ENCODE measurements at regions not wholly inside any gene's neighbourhood (a gene's known extent, or its start where the extent isn't known, plus 50 kb on each side); places are given as distances from the start of the nearest gene placed in this dataset.

DNA sequence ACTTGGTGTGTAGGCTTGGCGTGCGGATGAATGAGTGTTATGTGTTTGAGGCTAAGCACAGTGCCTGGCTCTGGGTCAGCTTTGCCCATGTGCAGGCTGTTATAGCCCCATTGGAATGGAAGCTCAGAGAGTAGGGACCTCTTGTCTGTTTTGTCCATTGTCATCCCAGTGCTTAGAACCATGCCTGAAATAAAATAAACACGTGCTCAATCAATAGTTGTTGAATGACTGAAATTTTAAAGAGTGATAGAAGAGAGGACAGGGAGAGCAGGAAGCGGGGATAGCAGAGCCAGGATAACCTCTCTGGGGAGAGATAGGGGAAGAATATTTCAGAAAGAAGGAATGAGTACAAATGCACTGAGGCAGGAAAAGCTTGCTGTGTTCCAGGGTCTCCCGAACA, 263.9 kb downstream of the HIVEP2 start:
- no peak for DNase-seq (ENCODE audit: low read depth, low spot score)

DNA sequence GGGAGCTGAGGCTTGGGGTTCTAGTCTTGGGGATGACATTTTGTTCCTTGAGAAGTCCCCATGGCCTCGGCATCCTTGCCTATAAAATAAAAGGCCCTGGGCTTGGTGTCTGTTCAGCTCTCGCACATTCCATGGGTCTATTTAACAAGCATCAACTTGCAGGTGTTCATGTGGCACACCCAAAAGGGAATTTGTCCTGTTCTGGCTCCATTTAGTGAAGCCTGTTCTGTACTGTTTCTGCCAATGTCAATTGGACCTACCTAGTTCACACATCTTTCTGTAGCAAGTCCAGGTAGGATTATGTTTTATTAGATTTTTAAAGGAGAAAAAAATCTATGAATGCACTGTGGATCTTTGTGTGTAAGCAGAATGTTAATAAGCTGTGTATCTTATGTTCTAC, 262.0 kb downstream of the HIVEP2 start:
- no peak for DNase-seq (ENCODE audit: low read depth, low spot score)

DNA sequence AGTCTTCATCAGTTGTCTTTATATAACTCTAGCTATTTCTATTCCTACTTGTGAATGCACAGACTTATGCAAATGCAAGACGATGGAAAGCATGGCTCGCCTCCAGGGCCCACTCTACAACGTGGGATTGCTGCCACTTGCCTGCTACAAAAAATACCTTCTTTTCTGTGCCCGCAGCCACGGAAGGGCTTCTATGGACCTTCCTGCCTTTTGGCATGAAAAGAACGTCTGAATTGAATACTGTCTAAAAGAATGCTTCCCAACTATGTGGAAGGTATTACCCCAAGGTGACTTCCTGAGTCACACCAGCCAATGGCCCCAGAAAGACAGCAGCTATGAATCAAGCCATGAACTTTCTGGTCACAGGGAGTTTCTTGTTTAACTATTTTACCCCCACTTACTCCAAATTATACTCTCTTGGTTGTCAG, 261.2 kb downstream of the HIVEP2 start:
- DNase-seq (ENCODE audit: low read depth, low spot score), result peak; percentile 83

DNA sequence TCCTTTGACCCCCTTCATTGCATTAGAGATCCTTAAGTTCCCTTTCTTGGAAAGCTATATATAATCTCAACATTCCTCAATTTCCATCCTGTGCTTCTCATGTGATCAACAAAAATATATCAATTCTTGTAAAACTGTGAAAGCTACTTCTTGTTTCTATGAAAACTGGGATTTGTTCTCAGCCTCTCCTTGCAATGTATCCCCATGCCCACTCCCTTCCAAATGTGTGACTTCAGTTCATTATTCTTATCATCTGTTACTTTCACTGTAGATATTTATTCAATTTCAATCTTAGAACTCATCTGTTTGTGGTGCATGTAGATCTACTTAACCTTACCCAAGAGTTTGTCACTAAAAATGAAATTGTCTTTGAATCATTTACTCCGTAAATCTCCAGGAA, 260.6 kb downstream of the HIVEP2 start:
- no peak for DNase-seq (ENCODE audit: low read depth, low spot score)

DNA sequence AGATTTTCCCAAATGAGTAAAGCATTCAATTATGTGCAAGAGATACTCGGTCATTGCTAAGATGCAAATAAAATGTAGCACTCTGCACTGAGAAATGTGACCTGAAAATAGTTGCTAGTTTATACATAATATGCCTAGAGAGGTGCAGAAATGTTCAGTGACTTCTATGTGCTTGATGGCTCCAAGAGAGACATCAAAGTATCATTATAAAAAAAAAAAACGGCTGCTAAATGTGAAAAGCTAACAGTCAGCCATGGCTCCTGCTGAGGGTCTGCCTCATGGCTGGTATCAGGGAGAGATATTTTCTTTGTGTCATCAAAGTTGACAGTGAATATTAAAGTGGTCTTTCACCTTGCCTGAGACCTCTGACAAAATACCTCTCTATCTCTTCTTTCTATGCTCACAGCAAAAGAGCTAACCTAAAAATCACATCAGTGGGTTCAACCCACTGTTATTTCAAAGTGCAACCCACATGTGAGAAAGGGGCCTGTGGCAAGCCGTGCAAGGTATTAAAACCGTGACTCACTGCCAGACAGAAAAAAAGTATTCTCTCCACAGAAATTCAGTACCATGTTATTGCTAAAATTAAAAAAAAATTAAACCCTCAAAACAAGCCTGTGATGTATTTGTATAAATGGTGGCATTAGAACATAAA, 259.0 kb downstream of the HIVEP2 start:
- DNase-seq (ENCODE audit: low read depth, low spot score), result no peak

DNA sequence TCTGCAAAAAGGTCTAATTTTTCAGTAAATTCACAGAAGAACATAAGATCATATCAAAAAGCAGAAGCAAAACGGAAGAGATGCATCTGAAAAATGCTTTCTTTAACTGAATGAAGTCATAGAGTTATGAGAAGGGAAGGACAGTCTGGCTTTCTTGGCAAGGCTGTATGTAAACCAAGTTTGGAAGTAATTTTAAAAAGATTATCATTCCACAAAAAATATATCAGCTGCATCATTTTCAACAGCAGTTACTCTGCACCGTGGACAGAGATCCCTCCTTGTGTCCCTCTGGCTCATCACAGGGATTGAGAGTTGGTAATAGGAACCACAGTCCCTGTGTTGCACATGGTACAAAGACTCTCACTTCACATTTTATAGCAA, 258.5 kb downstream of the HIVEP2 start:
- DNase-seq (ENCODE audit: low read depth, low spot score), result no peak

DNA sequence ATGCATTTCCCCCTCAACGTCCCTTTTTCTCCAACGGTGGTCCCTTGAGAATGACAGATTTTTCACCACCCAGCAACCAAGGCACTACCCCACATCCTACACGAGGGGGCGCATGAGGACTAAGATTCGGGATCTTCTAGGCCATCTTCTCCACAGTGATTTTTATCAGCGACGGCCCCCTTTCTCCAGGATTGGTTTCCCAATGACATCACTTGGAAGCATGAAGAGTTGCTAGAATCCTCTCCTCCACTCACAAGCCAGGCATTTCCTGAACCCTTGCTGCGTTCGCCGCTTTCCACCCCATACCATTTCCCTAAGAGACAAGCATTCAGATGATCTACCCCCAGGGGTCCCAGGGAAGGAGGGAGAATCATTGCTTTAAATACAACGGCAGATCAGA, 252.0 kb downstream of the HIVEP2 start:
- DNase-seq (ENCODE audit: low read depth, low spot score), result peak; percentile 92

DNA sequence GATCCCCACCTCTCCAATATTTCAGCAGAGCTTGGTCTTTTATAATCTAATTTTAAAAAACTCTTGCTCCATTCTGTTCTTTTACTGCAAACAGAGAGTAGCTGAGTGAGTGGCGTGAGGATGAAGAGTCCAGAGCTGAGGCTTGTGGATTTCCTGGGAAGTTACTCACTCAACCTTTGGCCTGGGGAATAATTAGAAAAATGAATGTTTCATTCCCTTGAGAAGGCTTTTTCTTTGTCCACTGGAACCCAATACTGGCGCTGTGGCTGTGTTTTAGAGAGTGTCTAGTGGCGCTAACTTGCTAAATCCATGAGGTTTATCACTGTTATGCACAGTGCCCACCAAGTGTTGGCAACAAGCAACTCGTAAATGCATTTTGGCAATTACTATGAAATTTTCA, 251.5 kb downstream of the HIVEP2 start:
- DNase-seq (ENCODE audit: low read depth, low spot score), result peak; percentile 37

DNA sequence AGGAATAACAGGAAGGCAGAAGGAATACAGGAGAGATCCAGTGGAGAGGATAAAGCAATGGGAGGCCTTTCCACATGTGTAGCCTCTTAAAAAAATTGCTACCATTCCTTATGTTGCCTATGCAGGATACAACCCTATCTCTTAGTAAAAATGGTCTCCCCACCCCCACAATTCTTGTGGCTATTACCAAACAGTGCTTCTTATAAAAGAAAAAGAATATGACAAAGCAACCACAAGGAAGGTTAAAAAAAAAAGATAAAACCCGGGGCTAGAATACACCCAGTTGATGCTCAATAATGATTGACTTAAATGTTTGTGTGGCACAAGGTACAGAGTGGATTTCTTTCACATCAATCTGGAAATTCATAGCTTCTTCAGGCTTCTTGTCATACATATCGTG, 250.9 kb downstream of the HIVEP2 start:
- DNase-seq (ENCODE audit: low read depth, low spot score), result peak; percentile 20

DNA sequence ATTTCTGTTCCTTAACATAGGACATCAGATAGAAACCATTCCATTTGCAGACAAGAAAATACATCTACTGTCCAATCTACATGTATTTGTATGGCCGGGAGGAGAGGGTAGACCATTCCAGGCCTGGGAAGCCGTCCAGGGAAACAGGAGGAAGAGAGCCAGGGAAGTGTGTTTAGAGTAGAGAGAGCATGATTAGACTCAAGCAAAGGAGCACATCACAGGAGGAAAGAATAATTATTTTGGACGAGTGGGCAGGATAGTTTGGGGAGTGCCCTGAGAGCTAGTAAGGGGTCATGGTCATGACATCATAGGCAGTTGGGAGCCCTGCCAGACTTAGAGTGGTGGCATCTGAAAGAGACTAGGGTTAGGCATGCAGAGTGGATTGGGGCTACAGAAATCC, 250.0 kb downstream of the HIVEP2 start:
- peak; percentile 48 for DNase-seq (ENCODE audit: low read depth, low spot score)

DNA sequence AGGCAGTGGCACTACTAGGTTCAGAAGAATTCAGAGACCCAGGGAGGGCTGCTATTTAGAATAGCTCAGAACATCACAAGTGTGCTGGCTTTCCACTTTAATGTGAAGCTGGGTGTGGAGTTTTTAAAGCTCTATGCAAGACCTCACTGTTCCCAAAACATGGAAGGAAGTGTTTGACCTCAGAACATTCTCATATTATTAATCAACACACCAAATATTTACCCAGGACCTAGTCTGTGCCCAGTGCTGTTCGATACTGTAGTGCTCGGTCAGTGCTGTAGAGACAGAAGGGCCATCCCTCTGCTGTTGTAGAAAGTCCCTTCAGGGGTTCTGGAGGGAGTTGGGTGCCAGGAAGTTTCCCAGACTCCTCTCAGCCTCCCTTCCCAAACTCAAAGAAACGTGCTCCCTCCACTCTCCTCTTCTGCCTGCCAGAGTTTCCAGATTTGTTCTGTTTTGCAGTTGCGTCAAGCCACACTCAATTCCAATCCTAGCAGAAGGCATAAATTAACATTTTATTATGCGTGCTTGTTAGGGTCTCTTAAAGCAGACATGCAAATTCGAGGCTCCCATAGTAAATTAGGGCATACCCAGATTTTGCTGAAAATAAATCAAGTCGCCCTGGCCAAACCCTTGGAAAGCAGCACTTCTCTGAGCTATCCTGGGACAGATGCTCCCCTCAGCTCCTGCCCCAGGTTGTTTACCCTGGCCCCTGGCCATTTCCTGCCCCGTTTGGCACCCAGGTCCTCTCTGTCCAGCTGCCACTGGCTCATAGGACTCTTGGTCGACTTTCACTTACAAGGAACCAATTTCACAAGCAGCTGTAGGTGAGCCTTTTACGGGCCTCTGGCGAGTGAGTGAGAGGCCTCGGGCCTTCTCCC, 248.6 kb downstream of the HIVEP2 start:
- DNase-seq (ENCODE audit: low read depth, low spot score), result peak; percentile 35

DNA sequence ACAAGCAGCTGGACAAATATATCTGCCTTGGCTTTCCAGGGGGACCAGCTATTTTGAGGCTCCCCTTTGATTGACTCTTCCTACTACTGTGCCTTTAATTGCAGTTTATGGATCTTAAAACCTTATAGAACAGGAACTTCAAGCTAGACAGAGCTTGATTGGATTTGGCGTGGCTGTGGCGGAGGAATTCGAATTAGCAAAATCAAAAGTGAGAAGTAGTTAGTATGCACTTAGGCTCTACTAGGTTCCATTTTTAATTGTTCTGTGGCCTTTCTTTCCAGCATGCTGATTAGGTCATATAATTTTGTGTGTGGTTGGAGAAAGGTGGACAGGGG, 248.0 kb downstream of the HIVEP2 start:
- DNase-seq (ENCODE audit: low read depth, low spot score), result no peak

DNA sequence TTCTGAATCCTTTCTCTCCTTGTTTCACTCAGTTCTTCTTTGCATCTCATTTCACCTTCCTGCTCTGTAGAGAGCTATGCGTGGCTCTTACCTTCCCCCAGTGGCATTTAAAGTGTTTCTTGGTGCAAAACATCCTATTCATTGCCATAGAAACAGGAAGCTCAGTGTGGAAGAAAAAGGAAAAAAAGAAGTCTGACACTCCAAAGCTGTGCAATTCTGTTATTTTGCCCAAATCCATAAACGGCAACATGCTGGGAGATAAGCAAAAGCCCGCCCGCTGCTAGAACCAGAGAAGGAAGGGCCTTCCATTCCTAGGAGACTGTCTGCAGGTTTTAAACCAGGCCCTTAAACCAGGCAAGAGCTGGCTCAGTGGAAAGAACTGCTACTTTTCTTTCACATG, 247.1 kb downstream of the HIVEP2 start:
- DNase-seq (ENCODE audit: low read depth, low spot score), result peak; percentile 28

DNA sequence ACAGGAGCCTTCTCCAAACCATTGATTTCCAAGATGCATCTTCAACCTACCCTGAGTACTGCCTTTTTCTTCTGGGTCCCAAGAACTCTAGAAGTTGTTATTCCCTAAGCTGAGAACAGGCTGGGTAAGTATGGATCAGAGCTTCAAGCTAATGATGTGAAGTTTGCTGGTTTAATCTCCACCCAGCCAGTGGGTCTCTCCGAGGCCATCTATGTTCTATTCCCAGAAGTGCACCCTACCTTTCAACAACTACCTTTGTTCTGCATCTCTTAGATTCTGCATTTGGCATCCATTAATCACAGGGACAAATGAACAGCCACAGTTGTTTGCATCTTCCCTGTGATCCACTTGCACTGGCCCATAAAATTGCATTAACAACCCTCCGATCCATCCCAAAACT, 246.2 kb downstream of the HIVEP2 start:
- no peak for DNase-seq (ENCODE audit: low read depth, low spot score)

DNA sequence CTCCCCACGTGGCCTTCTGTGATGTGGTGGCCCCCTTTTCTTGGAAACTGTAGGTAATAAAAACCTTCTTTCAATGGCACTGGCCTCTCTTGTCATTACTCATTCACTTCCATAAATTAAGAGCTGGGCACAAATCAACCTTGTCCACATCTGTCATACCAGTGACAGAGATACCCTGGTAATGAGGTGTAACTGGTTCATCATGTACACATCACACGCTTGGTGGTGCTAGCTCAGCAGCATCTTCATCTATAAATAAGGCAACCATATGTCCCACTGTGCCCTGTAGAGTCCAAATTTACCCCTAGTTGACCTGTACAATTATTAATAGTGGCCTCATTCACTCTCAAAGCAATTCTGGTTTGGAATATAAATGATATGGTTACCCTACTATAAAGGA, 245.6 kb downstream of the HIVEP2 start:
- no peak for DNase-seq (ENCODE audit: low read depth, low spot score)

DNA sequence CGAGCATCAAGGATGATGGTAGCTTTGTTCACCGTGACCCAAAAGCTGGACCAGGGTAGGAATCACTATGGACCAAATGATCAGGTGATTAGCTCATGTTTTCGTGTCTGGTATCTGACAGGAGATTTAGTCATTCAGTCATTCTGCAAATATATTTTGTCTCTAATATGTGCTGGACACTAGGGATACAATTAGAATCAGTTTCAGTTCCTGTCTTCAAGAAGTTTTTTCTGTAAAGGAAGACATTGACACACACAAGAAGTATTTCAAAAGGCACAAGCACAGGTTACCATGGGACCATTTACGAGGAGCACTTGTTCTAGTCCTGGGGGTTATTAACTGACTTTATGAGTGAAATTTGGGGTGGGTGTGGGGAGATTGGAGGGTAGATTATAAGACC, 244.9 kb downstream of the HIVEP2 start:
- no peak for DNase-seq (ENCODE audit: low read depth, low spot score)

DNA sequence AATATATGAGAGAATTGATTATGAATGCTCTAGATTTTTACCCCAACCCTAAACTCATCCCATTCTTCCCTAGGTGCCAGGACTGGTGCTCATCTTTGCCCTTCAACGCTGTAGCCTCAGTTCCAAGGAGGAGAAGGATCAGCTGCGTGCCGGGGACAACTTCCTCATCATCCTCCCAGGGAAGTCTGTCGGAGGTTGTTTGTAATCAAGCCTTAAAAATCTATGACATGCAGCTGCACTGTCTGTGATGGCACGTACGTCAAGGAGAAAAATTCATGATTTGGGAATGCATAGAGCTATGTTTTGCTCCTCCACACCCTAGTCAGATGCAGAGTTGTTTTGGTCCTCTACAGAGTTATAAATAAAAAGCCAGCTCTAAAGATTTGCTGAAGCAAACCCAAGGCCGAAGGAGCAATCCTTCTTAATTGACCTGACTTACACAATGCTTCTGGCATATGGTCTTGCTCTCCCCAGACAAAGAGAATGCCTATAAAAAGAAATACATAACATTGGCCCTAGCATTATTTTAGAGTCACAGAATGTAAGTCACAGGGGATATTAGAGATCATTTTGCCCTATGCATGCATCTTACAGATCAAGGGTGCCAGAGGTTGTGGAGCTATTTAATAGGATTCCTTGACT, 244.2 kb downstream of the HIVEP2 start:
- DNase-seq (ENCODE audit: low read depth, low spot score), result no peak

All from astrocyte of the hippocampus (primary cell).